ENCODE measurements at regions not wholly inside any gene's neighbourhood (a gene's known extent, or its start where the extent isn't known, plus 50 kb on each side); places are given as distances from the start of the nearest gene placed in this dataset.

DNA sequence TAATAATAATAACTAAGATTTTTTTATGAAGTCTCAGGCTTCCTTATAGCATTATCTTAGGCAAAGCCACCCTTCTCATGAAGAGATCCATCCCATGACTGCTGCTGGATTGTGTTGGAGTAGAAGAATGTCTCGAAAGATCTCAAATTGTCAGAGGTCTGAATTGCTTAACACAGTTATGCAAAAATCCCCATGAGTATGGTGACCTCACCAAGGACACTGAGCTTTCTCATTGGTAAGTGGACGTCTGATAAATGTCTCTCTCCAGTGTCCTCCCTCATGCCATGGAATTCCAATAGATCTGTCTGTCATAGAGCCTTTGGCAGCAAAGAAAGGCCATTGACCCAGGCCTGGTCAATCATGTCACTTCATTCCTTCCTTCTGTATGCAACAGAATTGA is 264.5 kb downstream of the CDH11 start:
- H3K36me3 ChIP-seq (ENCODE audit: insufficient read depth, low read length) = no peaks in the 10 kb centered on the region
- no peak overlapping the region for H3K9ac ChIP-seq (ENCODE audit: low read depth, low read length)
- no peaks in the 10 kb centered on the region for H3K9me3 ChIP-seq (ENCODE audit: control insufficient read depth, insufficient read depth, low read length)
- no peaks in the 10 kb centered on the region for H3K4me1 ChIP-seq (ENCODE audit: insufficient read depth, low read length)

DNA sequence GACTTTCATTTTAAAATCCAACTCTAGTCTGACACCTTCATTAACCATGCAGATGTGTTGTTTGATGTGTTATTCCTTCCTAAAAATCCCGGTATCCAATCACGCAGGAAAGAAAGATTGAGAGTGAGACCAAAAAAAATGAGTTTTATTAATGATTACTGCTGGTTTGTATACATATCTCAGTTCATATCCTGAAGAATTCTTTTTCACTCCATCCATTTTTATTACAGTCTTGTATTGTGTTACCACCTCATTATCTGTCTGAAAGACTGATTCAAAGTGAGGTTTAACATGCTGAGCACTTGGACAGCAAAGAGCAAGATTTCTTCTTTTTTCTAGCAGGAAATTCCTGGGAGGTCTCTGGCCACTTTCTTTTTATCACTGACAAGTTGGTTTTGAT is 268.3 kb downstream of the CDH11 start:
- H3K36me3 ChIP-seq (ENCODE audit: insufficient read depth, low read length) = no peaks in the 10 kb centered on the region

GRCh38 chr16:64846966-64847365 is 274.9 kb downstream of the CDH11 start:
- no peaks in the 10 kb centered on the region for H3K4me1 ChIP-seq (ENCODE audit: insufficient read depth, low read length)
- H3K36me3 ChIP-seq (ENCODE audit: insufficient read depth, low read length) = no peaks in the 10 kb centered on the region
- H3K9ac ChIP-seq (ENCODE audit: low read depth, low read length) = no peak overlapping the region
- H3K9me3 ChIP-seq (ENCODE audit: control insufficient read depth, insufficient read depth, low read length) = no peaks in the 10 kb centered on the region

More for the DNA sequence above, 268.3 kb downstream of the CDH11 start:
- Histone ChIP-seq H3K4me1 (ENCODE audit: insufficient read depth, low read length) (no peaks in the 10 kb centered on the region), H3K9ac (ENCODE audit: low read depth, low read length) (no peak overlapping the region), H3K9me3 (ENCODE audit: control insufficient read depth, insufficient read depth, low read length) (no peaks in the 10 kb centered on the region)

GRCh38 chr16:64845071-64845470 is 276.8 kb downstream of the CDH11 start:
- Histone ChIP-seq H3K4me1 (ENCODE audit: insufficient read depth, low read length) (no peaks in the 10 kb centered on the region), H3K9ac (ENCODE audit: low read depth, low read length) (no peak overlapping the region), H3K9me3 (ENCODE audit: control insufficient read depth, insufficient read depth, low read length) (no peaks in the 10 kb centered on the region), H3K36me3 (ENCODE audit: insufficient read depth, low read length) (no peaks in the 10 kb centered on the region)

- H3K4me1 ChIP-seq (ENCODE audit: insufficient read depth, low read length) = no peaks in the 10 kb centered on the region
- no peaks in the 10 kb centered on the region for H3K36me3 ChIP-seq (ENCODE audit: insufficient read depth, low read length)
- H3K9ac ChIP-seq (ENCODE audit: low read depth, low read length) = no peak overlapping the region
- H3K9me3 ChIP-seq (ENCODE audit: control insufficient read depth, insufficient read depth, low read length) = no peaks in the 10 kb centered on the region
These were observed 280.4 kb downstream of the CDH11 start for GRCh38 chr16:64841482-64841881.

DNA sequence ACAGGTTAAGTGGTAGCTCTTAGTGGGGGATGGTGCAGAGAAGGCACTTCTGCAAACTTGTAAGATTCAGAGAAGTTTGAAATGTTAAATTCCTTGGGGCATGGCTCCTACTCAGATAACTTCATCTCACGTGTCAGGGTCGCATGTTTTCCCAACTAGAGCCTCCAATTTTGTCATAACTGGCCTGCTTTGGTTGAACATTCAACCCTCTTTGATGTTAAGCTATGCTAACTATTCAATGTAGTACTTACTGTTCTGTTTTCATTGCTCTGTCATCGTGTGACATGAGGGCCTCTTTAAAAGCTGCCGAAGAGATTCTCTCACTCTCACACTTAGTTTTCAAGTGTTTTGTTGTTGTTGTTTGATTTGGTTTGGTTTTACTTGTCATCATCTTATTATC is 280.8 kb downstream of the CDH11 start:
- H3K36me3 ChIP-seq (ENCODE audit: insufficient read depth, low read length) = no peaks in the 10 kb centered on the region
- no peaks in the 10 kb centered on the region for H3K9me3 ChIP-seq (ENCODE audit: control insufficient read depth, insufficient read depth, low read length)
- H3K4me1 ChIP-seq (ENCODE audit: insufficient read depth, low read length) = no peaks in the 10 kb centered on the region
- H3K9ac ChIP-seq (ENCODE audit: low read depth, low read length) = no peak overlapping the region

GRCh38 chr16:64830653-64831052 is 291.2 kb downstream of the CDH11 start:
- no peak overlapping the region for H3K9ac ChIP-seq (ENCODE audit: low read depth, low read length)
- H3K36me3 ChIP-seq (ENCODE audit: insufficient read depth, low read length) = no peaks in the 10 kb centered on the region
- H3K4me1 ChIP-seq (ENCODE audit: insufficient read depth, low read length) = no peaks in the 10 kb centered on the region
- no peaks in the 10 kb centered on the region for H3K9me3 ChIP-seq (ENCODE audit: control insufficient read depth, insufficient read depth, low read length)

DNA sequence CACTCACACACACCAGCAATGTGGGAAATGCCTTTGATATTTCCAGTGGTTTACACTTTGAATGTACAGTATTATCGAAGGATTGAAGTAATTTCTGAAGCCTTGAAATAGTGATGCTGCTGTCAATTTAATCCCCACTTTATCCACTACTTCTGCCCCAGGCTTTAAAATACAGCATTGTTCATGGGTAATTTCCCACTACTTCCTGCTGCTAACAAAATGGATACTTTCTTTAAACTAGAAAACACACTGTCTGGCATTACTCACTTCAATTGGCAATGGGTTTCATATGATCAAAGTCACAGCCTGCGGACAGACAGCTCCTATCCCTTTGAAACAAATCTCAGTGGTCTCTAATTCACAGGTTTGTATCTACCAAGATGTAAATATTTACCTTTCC is 292.2 kb downstream of the CDH11 start:
- Histone ChIP-seq H3K36me3 (ENCODE audit: insufficient read depth, low read length) (no peaks in the 10 kb centered on the region), H3K9me3 (ENCODE audit: control insufficient read depth, insufficient read depth, low read length) (no peaks in the 10 kb centered on the region)

GRCh38 chr16:64826374-64826773 is 295.5 kb downstream of the CDH11 start:
- Histone ChIP-seq H3K9me3 (ENCODE audit: control insufficient read depth, insufficient read depth, low read length) (no peaks in the 10 kb centered on the region), H3K4me1 (ENCODE audit: insufficient read depth, low read length) (no peaks in the 10 kb centered on the region), H3K36me3 (ENCODE audit: insufficient read depth, low read length) (no peaks in the 10 kb centered on the region), H3K9ac (ENCODE audit: low read depth, low read length) (no peak overlapping the region)

More for the DNA sequence above, 292.2 kb downstream of the CDH11 start:
- H3K4me1 ChIP-seq (ENCODE audit: insufficient read depth, low read length) = no peaks in the 10 kb centered on the region
- no peak overlapping the region for H3K9ac ChIP-seq (ENCODE audit: low read depth, low read length)

- Histone ChIP-seq H3K9me3 (ENCODE audit: control insufficient read depth, insufficient read depth, low read length) (no peaks in the 10 kb centered on the region), H3K9ac (ENCODE audit: low read depth, low read length) (no peak overlapping the region)
These were observed 298.3 kb downstream of the CDH11 start for GRCh38 chr16:64823481-64824075.

GRCh38 chr16:64809876-64810629 is 311.8 kb downstream of the CDH11 start:
- no peaks in the 10 kb centered on the region for H3K9me3 ChIP-seq (ENCODE audit: control insufficient read depth, insufficient read depth, low read length)
- H3K4me1 ChIP-seq (ENCODE audit: insufficient read depth, low read length) = no peaks in the 10 kb centered on the region
- no peaks in the 10 kb centered on the region for H3K36me3 ChIP-seq (ENCODE audit: insufficient read depth, low read length)
- H3K9ac ChIP-seq (ENCODE audit: low read depth, low read length) = no peak overlapping the region

More at GRCh38 chr16:64823481-64824075, 298.3 kb downstream of the CDH11 start:
- Histone ChIP-seq H3K36me3 (ENCODE audit: insufficient read depth, low read length) (no peaks in the 10 kb centered on the region), H3K4me1 (ENCODE audit: insufficient read depth, low read length) (no peaks in the 10 kb centered on the region)

GRCh38 chr16:64808474-64808873 is 313.4 kb downstream of the CDH11 start:
- no peak overlapping the region for H3K9ac ChIP-seq (ENCODE audit: low read depth, low read length)
- no peaks in the 10 kb centered on the region for H3K36me3 ChIP-seq (ENCODE audit: insufficient read depth, low read length)
- H3K4me1 ChIP-seq (ENCODE audit: insufficient read depth, low read length) = no peaks in the 10 kb centered on the region
- H3K9me3 ChIP-seq (ENCODE audit: control insufficient read depth, insufficient read depth, low read length) = no peaks in the 10 kb centered on the region

DNA sequence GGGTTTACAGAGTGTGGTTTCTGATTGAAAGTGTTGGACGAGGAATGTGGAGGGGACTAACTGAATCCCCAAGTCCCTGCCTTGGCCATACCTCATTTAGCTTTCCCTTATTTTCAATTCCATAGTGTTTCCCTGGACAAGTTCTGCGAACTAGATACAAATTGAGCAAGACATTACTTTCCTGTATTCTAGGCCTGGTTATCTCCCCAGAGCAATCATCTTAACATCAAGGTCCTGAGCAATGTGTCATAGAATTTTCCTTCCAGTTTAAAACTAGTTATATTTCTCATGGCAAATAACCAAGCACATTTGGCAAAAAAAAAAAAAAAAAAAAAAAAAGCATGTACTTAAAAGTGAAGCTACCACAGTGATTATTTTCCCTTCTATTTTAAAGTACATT is 330.1 kb downstream of the CDH11 start:
- no peaks in the 10 kb centered on the region for H3K9me3 ChIP-seq (ENCODE audit: control insufficient read depth, insufficient read depth, low read length)
- H3K36me3 ChIP-seq (ENCODE audit: insufficient read depth, low read length) = no peaks in the 10 kb centered on the region
- no peak overlapping the region for H3K9ac ChIP-seq (ENCODE audit: low read depth, low read length)
- H3K4me1 ChIP-seq (ENCODE audit: insufficient read depth, low read length) = no peaks in the 10 kb centered on the region

DNA sequence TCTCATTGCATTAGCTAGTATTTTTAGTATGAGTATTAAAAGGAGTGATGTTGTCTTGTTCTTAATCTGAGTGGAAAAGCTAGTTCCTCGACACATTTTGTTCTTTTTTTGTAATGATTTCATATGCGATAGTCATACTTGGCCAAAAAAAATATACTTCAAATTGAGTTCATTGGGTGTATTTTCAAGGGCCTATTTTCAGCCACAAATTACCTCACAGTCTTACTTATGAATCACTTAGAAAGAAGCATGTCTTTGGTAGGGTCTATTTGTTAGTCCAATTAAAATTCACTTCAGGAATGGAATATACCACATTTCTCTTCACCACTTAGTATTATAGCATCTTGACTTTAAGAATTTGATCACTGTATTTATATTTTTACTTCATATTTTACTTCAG is 337.2 kb downstream of the CDH11 start:
- H3K9me3 ChIP-seq (ENCODE audit: control insufficient read depth, insufficient read depth, low read length) = no peaks in the 10 kb centered on the region
- no peak overlapping the region for H3K9ac ChIP-seq (ENCODE audit: low read depth, low read length)
- H3K36me3 ChIP-seq (ENCODE audit: insufficient read depth, low read length) = no peaks in the 10 kb centered on the region
- H3K4me1 ChIP-seq (ENCODE audit: insufficient read depth, low read length) = no peaks in the 10 kb centered on the region

- Histone ChIP-seq H3K9me3 (ENCODE audit: control insufficient read depth, insufficient read depth, low read length) (no peaks in the 10 kb centered on the region), H3K4me1 (ENCODE audit: insufficient read depth, low read length) (no peaks in the 10 kb centered on the region), H3K36me3 (ENCODE audit: insufficient read depth, low read length) (no peaks in the 10 kb centered on the region), H3K9ac (ENCODE audit: low read depth, low read length) (no peak overlapping the region)
These were observed 339.4 kb downstream of the CDH11 start for GRCh38 chr16:64782484-64782883.
